ENCODE measurements at regions not wholly inside any gene's neighbourhood (a gene's known extent, or its start where the extent isn't known, plus 50 kb on each side); places are given as distances from the start of the nearest gene placed in this dataset.

DNA sequence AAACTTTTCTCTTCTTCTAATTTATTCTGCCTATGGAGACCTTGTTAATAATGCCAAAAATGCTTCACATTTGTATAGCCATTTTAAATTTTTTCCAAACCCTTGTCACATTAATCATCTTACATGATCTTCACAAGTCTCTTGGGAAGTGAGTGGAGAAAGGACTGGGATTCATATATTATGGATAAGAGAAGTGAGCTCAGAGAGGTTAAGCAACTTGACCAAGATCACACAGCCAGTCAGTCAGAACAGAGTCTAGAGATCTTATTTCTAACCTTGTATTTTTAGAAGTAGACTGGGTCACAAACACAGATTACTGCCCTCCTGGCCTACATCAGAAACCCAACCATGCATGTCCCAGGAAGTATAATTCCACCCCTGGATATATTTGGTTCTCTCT is 218.0 kb upstream of the ADRA1B start:
- H3K4me2 ChIP-seq (ENCODE audit: insufficient read depth, low read length): no peak overlapping the region
- FAIRE-seq (no peak), DNase-seq (ENCODE audit: low read depth, low spot score) (no peak)
- POLR2A ChIA-PET: no interaction called here
- H3K9me3 ChIP-seq (replicated peaks; ENCODE audit: control insufficient read depth, insufficient read depth, low read length): no peaks in the 10 kb centered on the region
- TF ChIP-seq FOS (IDR thresholded peaks at IDR 0.05; ENCODE audit: borderline replicate concordance, insufficient read depth, low read length) (no peak), POLR2AphosphoS5 (IDR thresholded peaks at IDR 0.05; ENCODE audit: insufficient read depth, low read depth, low read length) (no peak), EZH2 (IDR thresholded peaks at IDR 0.05; ENCODE audit: borderline replicate concordance, low read depth, low read length, severe bottlenecking) (no peak), JUN (IDR thresholded peaks at IDR 0.05; ENCODE audit: borderline replicate concordance, insufficient read depth, insufficient read length, low read depth) (no peak)
- TF ChIP-seq, protein P1, sequence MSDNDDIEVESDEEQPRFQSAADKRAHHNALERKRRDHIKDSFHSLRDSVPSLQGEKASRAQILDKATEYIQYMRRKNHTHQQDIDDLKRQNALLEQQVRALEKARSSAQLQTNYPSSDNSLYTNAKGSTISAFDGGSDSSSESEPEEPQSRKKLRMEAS (IDR thresholded peaks at IDR 0.05; ENCODE audit: insufficient read depth, insufficient read length): no peak
- H3K4me3 ChIP-seq (replicated peaks in 1 of 3; ENCODE audit: insufficient read depth in 1 of 3, low read depth in 1 of 3, low read length in 3 of 3): no peak overlapping the region
- intact Hi-C loops (cut with micrococcal nuclease): no loop called here
- no peak overlapping the region for H2AFZ ChIP-seq (ENCODE audit: low read depth, low read length)
- no peaks in the 10 kb centered on the region for H3K27me3 ChIP-seq (ENCODE audit: control insufficient read depth in 2 of 2, insufficient read depth in 2 of 2, low read length in 2 of 2)
- H3K79me2 ChIP-seq (ENCODE audit: control insufficient read depth, insufficient read depth, low read length): no peaks in the 10 kb centered on the region
- H3K9me1 ChIP-seq (replicated peaks; ENCODE audit: control insufficient read depth, extremely low read depth, insufficient read depth, low read length): no peaks in the 10 kb centered on the region
- no peaks in the 10 kb centered on the region for H3K4me1 ChIP-seq (ENCODE audit: control insufficient read depth, extremely low read depth, insufficient read depth, low read length)
- H3K27ac ChIP-seq (ENCODE audit: insufficient read depth, low read depth, low read length): no peak overlapping the region
- no peaks in the 10 kb centered on the region for H4K20me1 ChIP-seq (replicated peaks; ENCODE audit: control insufficient read depth, extremely low read depth, insufficient read depth, low read length)
- CTCF ChIA-PET: no interaction called here
- BruUV-seq (replicated peaks): no TSS peak
- H3K9ac ChIP-seq (replicated peaks; ENCODE audit: extremely low read depth, insufficient read depth, low read length): no peak overlapping the region
- dilution Hi-C loops (cut with MboI; ENCODE audit: extremely low pct_ligation_motif_present, low sequenced_read_pairs): no loop called here
- H3K36me3 ChIP-seq (ENCODE audit: control insufficient read depth in 2 of 2, extremely low read depth in 1 of 2, insufficient read depth in 2 of 2, low read length in 2 of 2): no peaks in the 10 kb centered on the region

DNA sequence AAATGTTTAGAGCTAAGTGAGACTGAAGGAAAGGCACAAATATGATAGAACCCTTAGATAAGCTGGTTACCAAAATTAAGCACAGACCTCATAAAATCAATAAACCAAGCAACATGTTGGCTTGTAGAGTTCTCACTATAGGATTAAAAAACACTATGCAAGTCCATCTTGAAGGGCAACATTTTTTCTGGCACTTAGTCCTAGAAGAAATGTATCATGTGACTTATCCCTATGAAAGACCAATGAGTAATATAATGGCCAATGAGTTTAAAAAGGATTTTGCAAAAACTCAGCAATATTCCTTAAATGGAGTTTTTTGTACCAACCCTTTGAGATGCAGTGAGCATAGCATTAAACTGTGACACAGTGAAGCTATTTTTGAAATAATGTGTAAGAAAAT is 216.3 kb upstream of the ADRA1B start:
- no peaks in the 10 kb centered on the region for H3K36me3 ChIP-seq (ENCODE audit: control insufficient read depth in 2 of 2, extremely low read depth in 1 of 2, insufficient read depth in 2 of 2, low read length in 2 of 2)
- no peaks in the 10 kb centered on the region for H4K20me1 ChIP-seq (replicated peaks; ENCODE audit: control insufficient read depth, extremely low read depth, insufficient read depth, low read length)
- H3K79me2 ChIP-seq (ENCODE audit: control insufficient read depth, insufficient read depth, low read length): no peaks in the 10 kb centered on the region
- H3K4me1 ChIP-seq (ENCODE audit: control insufficient read depth, extremely low read depth, insufficient read depth, low read length): no peaks in the 10 kb centered on the region
- H3K9me1 ChIP-seq (replicated peaks; ENCODE audit: control insufficient read depth, extremely low read depth, insufficient read depth, low read length): no peaks in the 10 kb centered on the region
- no peak overlapping the region for H3K27ac ChIP-seq (ENCODE audit: insufficient read depth, low read depth, low read length)
- H2AFZ ChIP-seq (ENCODE audit: low read depth, low read length): no peak overlapping the region
- ChIA-PET CTCF (no interaction called here), POLR2A (no interaction called here)
- peaks cover under 1% of the 10 kb centered on the region for H3K9me3 ChIP-seq (replicated peaks; ENCODE audit: control insufficient read depth, insufficient read depth, low read length)
- no TSS peak for BruUV-seq (replicated peaks)
- H3K4me3 ChIP-seq (replicated peaks in 1 of 3; ENCODE audit: insufficient read depth in 1 of 3, low read depth in 1 of 3, low read length in 3 of 3): no peak overlapping the region
- FAIRE-seq (no peak), DNase-seq (ENCODE audit: low read depth, low spot score) (no peak)
- no peak overlapping the region for H3K9ac ChIP-seq (replicated peaks; ENCODE audit: extremely low read depth, insufficient read depth, low read length)
- dilution Hi-C loops (cut with MboI; ENCODE audit: extremely low pct_ligation_motif_present, low sequenced_read_pairs): no loop called here
- H3K27me3 ChIP-seq (ENCODE audit: control insufficient read depth in 2 of 2, insufficient read depth in 2 of 2, low read length in 2 of 2): no peaks in the 10 kb centered on the region
- TF ChIP-seq POLR2AphosphoS5 (IDR thresholded peaks at IDR 0.05; ENCODE audit: insufficient read depth, low read depth, low read length) (no peak), GATA2 (IDR thresholded peaks at IDR 0.05; ENCODE audit: insufficient read depth, insufficient read length, low read depth, low read length) (no peak), POLR2A (IDR thresholded peaks at IDR 0.05; ENCODE audit: low read depth, low read length) (no peak), EZH2 (IDR thresholded peaks at IDR 0.05; ENCODE audit: borderline replicate concordance, low read depth, low read length, severe bottlenecking) (no peak), JUN (IDR thresholded peaks at IDR 0.05; ENCODE audit: borderline replicate concordance, insufficient read depth, insufficient read length, low read depth) (no peak), FOS (IDR thresholded peaks at IDR 0.05; ENCODE audit: borderline replicate concordance, insufficient read depth, low read length) (no peak), MYC (IDR thresholded peaks at IDR 0.05; ENCODE audit: low read depth, low read length) (no peak)
- TF ChIP-seq, protein P2, sequence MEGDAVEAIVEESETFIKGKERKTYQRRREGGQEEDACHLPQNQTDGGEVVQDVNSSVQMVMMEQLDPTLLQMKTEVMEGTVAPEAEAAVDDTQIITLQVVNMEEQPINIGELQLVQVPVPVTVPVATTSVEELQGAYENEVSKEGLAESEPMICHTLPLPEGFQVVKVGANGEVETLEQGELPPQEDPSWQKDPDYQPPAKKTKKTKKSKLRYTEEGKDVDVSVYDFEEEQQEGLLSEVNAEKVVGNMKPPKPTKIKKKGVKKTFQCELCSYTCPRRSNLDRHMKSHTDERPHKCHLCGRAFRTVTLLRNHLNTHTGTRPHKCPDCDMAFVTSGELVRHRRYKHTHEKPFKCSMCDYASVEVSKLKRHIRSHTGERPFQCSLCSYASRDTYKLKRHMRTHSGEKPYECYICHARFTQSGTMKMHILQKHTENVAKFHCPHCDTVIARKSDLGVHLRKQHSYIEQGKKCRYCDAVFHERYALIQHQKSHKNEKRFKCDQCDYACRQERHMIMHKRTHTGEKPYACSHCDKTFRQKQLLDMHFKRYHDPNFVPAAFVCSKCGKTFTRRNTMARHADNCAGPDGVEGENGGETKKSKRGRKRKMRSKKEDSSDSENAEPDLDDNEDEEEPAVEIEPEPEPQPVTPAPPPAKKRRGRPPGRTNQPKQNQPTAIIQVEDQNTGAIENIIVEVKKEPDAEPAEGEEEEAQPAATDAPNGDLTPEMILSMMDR (IDR thresholded peaks at IDR 0.05; ENCODE audit: extremely low read depth in 1 of 2, insufficient read depth in 1 of 2, low read depth in 1 of 2, low read length in 2 of 2): no peak
- TF ChIP-seq, protein P1 (IDR thresholded peaks at IDR 0.05; ENCODE audit: insufficient read depth, insufficient read length): no peak
- intact Hi-C loops (cut with micrococcal nuclease): no loop called here
- no peak overlapping the region for H3K4me2 ChIP-seq (ENCODE audit: insufficient read depth, low read length)
